GM18505 (cell line): ENCODE measurements at regions not wholly inside any gene's neighbourhood (a gene's known extent, or its start where the extent isn't known, plus 50 kb on each side); places are given as distances from the start of the nearest gene placed in this dataset.
"Not testable (repeated sequence)": the region's sequence is repeated elsewhere in the genome, so short reads cannot be mapped to it uniquely, and the experiment has no call there.

ENCODE experiments used
- ATAC-seq: cut with Tn5 transposase; IDR thresholded peaks from one replicate; pipeline ENCODE4 v1.9.1; 2021; ENCODE audit not compliant: unreplicated experiment
- POLR2A ChIP-seq: IDR thresholded peaks from 4 replicates; pipeline ENCODE4 v1.6.1; 2011; ENCODE audit warnings: borderline replicate concordance; ENCODE audit not compliant: insufficient read depth, insufficient read length; ENCODE audit errors: extremely low read depth

- ATAC-seq: no peak
- no peak for TF ChIP-seq POLR2A
Measured at GRCh38 chr16:76866994-76867393, 324.0 kb upstream of the MON1B start.

DNA sequence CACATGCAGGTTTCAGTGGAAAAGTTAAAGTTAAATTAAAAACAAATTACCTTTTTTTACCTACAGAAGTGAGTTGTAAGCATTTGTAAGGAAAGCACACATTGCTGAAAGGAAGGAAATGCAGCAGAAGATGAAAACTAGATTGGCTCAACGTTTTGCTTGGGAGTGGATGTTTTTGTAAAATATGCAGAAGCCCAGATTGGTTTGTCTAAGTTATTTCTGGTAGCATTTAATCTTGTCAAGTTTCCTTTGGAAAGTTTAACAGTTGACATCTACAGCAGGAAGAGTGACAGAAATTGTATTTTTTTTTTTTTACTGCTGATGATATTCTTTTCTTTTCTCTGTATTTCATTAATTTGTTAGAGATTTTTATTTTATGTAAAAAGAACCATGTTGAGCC lies 315.1 kb upstream of the MON1B start:
- ATAC-seq: no peak
- no peak for TF ChIP-seq POLR2A

DNA sequence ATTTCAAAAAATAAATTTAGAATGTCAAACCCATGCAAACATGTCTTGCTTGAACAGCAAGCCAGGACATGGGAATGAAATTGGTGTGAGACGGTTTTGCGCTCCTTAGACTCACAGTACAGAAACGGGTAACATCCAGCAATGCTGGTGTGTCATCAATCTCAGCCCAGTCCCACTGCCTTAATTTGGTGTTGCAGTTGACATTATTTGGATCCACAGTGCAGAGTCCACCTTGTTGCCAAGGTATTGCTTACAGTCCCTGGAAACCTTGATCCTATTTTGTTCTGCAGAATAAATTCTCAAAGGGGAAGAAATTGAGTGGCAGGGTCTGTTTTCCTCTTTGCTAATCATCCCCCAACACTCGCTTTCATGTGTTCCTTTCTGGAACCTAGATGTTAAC lies 311.6 kb upstream of the MON1B start:
- ATAC-seq: no peak

DNA sequence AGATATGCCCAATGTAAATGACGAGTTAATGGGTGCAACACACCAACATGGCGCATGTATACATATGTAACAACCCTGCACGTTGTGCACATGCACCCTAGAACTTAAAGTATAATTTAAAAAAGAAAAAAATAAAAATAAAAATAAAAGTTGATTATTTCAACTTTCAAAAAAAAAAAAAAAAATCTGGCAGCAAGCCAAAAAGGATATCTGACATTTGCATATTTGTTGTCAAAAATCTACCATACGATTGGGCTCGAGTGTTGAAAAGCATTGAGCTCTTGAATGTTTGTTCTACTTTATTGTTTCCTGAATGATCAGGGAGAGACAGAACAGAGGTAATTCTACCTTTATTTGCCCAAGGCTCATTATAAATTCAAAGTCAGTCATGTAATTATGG lies 310.5 kb upstream of the MON1B start:
- ATAC-seq: not testable (repeated sequence)

More for the DNA sequence above, 311.6 kb upstream of the MON1B start:
- no peak for TF ChIP-seq POLR2A

DNA sequence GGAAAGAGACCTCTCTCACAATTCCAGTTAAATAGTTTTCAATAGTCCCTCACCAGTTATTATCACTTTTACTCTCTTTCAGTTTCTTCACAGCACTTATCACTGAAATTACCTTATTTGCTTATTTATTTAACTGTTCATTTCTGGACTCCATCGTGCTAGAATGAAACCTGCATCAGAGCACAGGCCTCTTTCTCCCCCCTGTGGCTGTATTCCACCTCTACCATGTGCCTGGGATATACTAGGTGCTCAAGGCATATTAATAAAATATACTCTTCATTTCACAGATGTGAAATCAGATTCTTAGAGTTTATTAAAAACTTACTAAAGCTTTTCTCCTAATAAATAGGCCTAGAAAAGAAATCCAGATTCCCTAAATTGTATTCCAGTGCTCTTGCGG lies 308.9 kb upstream of the MON1B start:
- ATAC-seq: no peak
- TF ChIP-seq POLR2A: no peak

DNA sequence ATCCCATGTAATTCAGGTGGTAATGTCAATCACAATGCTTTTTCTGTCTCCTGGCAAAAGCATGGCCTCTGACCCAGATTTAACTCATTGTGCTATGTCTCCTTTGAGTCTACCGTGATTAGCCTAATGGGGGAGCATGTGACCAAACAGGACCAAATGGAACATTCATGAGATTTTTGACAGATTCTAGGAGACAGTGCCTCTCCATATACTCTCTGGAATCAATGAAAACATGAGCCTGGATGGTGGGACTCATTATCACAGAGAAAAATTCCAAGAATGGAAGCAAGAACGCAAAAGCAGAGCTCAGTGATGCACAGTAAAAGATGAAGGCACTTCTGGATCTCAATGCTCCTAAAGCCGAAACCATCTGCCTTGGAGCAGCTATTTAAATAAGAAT lies 307.9 kb upstream of the MON1B start:
- no peak for ATAC-seq
- TF ChIP-seq POLR2A: no peak

- ATAC-seq: no peak
- no peak for TF ChIP-seq POLR2A
Measured at GRCh38 chr16:76885776-76886537, 305.0 kb upstream of the MON1B start.

DNA sequence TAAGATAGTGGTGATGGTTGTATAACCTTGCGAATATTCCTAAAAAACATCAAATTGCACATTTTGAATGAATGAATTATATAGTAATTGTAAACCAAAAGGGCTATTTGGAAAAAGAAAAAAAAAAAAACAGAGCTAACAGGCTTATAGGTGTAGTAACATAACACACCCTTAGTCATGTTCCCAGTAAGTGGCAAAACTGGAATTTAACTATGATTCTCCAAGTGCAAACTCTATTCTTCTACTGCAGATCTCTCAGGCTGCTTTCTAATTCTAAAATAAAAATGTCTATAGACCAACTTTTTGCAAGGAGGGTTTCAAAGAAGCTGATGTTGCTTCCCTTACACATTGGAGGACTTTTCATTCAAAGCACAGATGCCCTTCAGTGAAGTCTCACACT lies 293.2 kb upstream of the MON1B start:
- TF ChIP-seq POLR2A: no peak
- no peak for ATAC-seq

DNA sequence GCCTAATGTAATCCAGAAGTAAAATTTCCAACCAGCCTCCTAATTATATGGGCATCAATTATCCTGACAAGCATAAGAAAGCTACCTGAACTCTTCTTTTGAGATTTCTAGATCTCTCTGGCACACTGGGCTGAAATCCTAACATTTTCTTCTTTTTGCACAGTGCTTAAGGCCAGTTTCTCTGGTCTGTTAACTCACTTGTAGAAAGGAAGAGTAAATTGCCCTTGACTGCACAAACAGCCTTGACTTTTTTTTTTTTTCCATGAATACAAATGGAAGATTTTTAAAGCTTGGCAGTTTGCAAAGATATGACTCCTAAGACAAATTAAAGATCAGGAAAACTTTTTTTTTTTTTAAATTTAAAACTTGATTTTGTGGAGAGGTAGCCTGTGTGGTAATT lies 291.2 kb upstream of the MON1B start:
- ATAC-seq: no peak
- TF ChIP-seq POLR2A: no peak

GRCh38 chr16:76900285-76901263 lies 290.4 kb upstream of the MON1B start:
- TF ChIP-seq POLR2A: no peak

DNA sequence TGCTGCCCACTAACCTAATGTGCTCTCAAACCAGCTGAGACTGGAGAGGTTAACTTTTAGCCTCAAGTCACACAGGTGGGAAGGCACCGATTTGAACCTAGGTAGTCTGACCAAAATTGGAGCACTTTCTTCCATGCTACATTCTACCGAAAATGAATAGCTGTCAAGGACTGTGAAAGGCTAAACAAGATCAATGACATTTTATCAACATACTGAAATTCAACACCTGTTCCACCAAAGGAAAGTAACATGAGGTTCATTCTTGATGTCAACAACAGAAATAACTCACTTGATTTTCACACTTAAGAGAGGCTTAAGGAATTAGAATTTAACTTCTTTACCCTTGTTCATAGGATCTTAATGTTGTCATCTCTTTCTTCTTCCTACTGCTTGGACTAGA lies 284.4 kb upstream of the MON1B start:
- no peak for TF ChIP-seq POLR2A
- no peak for ATAC-seq

More at GRCh38 chr16:76900285-76901263, 290.4 kb upstream of the MON1B start:
- ATAC-seq: no peak

GRCh38 chr16:76910931-76911330 lies 280.1 kb upstream of the MON1B start:
- TF ChIP-seq POLR2A: no peak
- no peak for ATAC-seq

GRCh38 chr16:76913046-76913445 lies 277.9 kb upstream of the MON1B start:
- no peak for ATAC-seq
- no peak for TF ChIP-seq POLR2A

GRCh38 chr16:76926042-76926441 lies 264.9 kb upstream of the MON1B start:
- no peak for ATAC-seq

More at GRCh38 chr16:76926042-76926441, 264.9 kb upstream of the MON1B start:
- TF ChIP-seq POLR2A: no peak
